GM12878 (cell line): ENCODE measurements at regions not wholly inside any gene's neighbourhood (a gene's known extent, or its start where the extent isn't known, plus 50 kb on each side); places are given as distances from the start of the nearest gene placed in this dataset.

ENCODE experiments used
- ATAC-seq: fragments of 200-7000 bp; cut with Tn5 transposase; 3 replicates; pipeline ENCODE4 v1.9.1; 2020; ENCODE audit warnings: mild to moderate bottlenecking, moderate library complexity
- BruUV-seq: library from RNA; stranded (reverse); fragments of 400-500 nt; replicated peaks from 2 replicates; lab custom pipeline; 2021; lab: Mats Ljungman, UMichigan
- CTCF ChIA-PET: fragments of 300-600 bp; sonication (Branson Sonifier 250); formaldehyde crosslinking; extraction: SDS; loops from one replicate; lab custom pipeline; 2021; ENCODE audit warnings: inconsistent platforms; lab: Yijun Ruan, JAX
- POLR2A ChIA-PET: fragments of 350-600 bp; formaldehyde crosslinking; extraction: SDS; loops from one replicate; lab custom pipeline; 2021; ENCODE audit warnings: inconsistent platforms; lab: Charles Lee
- RAD21 ChIA-PET: fragments of 300-600 bp; sonication (Branson Sonifier 250); formaldehyde crosslinking; loops from one replicate; lab custom pipeline; 2023; ENCODE audit warnings: antibody characterized with exemption; ENCODE audit not compliant: unreplicated experiment; lab: Charles Lee
- SMC1A ChIA-PET: fragments of 300-600 bp; sonication (Branson Sonifier 250); formaldehyde crosslinking; loops from one replicate; lab custom pipeline; 2023; ENCODE audit not compliant: unreplicated experiment, uncharacterized antibody; lab: Charles Lee
- DNase-seq: peaks from one replicate; pipeline ENCODE4 v3.0.0-alpha.2; 2011; ENCODE audit warnings: low read depth, low spot score
- FAIRE-seq: peaks from 3 replicates; lab custom pipeline; 2011; peaks lifted over from hg19 to GRCh38; lab: Jason Lieb, UNC
- H2AFZ ChIP-seq: 2 replicates; pipeline ENCODE4 v1.6.0; 2011; ENCODE audit warnings: low read depth, low read length, control low read depth; ENCODE audit not compliant: control insufficient read depth
- H3K27ac ChIP-seq: 2 replicates; pipeline ENCODE4 v1.5.1; 2011; ENCODE audit warnings: control low read depth; ENCODE audit not compliant: control insufficient read depth, insufficient read depth
- H3K27me3 ChIP-seq, 2 experiments: replicated peaks in 1 of 2; 2 replicates each; pipeline versions ENCODE4 v1.6.0 to v1.6.1; 2011; ENCODE audit warnings: low read length in 1 of 2; ENCODE audit not compliant: control insufficient read depth in 2 of 2, insufficient read depth in 2 of 2
- H3K36me3 ChIP-seq, 2 experiments: 2 replicates each; pipeline ENCODE4 v1.5.1; 2011; ENCODE audit warnings: low read length in 1 of 2; ENCODE audit not compliant: control insufficient read depth in 2 of 2, insufficient read depth in 2 of 2
- H3K4me1 ChIP-seq: 2 replicates; pipeline ENCODE4 v1.6.1; 2011; ENCODE audit warnings: mild to moderate bottlenecking, low read length, moderate library complexity, mixed read lengths; ENCODE audit not compliant: control insufficient read depth, insufficient read depth
- H3K4me2 ChIP-seq: 2 replicates; pipeline ENCODE4 v1.6.0; 2011; ENCODE audit warnings: control low read depth; ENCODE audit not compliant: control insufficient read depth, insufficient read depth
- H3K4me3 ChIP-seq: fragments of 200-600 bp; sonication (generic); 2 replicates; pipeline ENCODE4 v1.5.1; 2016
- H3K79me2 ChIP-seq: 2 replicates; pipeline ENCODE4 v1.6.0; 2011; ENCODE audit warnings: low read length; ENCODE audit not compliant: control insufficient read depth, insufficient read depth
- H3K9ac ChIP-seq: 2 replicates; pipeline ENCODE4 v1.8.0; 2011; ENCODE audit warnings: low read length, control low read depth, mixed read lengths; ENCODE audit not compliant: control insufficient read depth, insufficient read depth
- H3K9me3 ChIP-seq: replicated peaks from 3 replicates; pipeline ENCODE4 v1.5.1; 2011; ENCODE audit warnings: mild to moderate bottlenecking, low read length; ENCODE audit not compliant: control insufficient read depth, insufficient read depth
- H4K20me1 ChIP-seq: 2 replicates; pipeline ENCODE4 v1.6.0; 2011; ENCODE audit not compliant: control insufficient read depth, insufficient read depth
- BACH1 ChIP-seq: fragments of 450-650 bp; IDR thresholded peaks from 2 replicates; pipeline ENCODE4 v1.6.1; 2017; ENCODE audit warnings: mild to moderate bottlenecking, borderline replicate concordance
- CEBPZ ChIP-seq: fragments of 150-350 bp; IDR thresholded peaks from 2 replicates; pipeline ENCODE4 v1.6.1; 2016; ENCODE audit warnings: low read depth, low read length
- CHD2 ChIP-seq: IDR thresholded peaks from 2 replicates; pipeline ENCODE4 v1.6.1; 2011; ENCODE audit warnings: low read depth, low read length, improper control_type of control experiment, borderline replicate concordance
- ESRRA ChIP-seq: IDR thresholded peaks from 2 replicates; pipeline ENCODE4 v1.6.1; 2012; ENCODE audit warnings: mild to moderate bottlenecking, low read length, improper control_type of control experiment
- GATAD2B ChIP-seq: fragments of 450-650 bp; conservative IDR thresholded peaks from 2 replicates; pipeline ENCODE4 v1.6.1; 2017; ENCODE audit warnings: low read depth, mild to moderate bottlenecking, moderate library complexity
- HCFC1 ChIP-seq: fragments of 150-350 bp; IDR thresholded peaks from 2 replicates; pipeline ENCODE4 v1.6.1; 2014; ENCODE audit warnings: low read length
- IKZF1 ChIP-seq: fragments of 450-650 bp; conservative IDR thresholded peaks from 2 replicates; pipeline ENCODE4 v1.6.1; 2017; ENCODE audit warnings: antibody characterized with exemption, mild to moderate bottlenecking
- IRF3 ChIP-seq: fragments of 450-650 bp; IDR thresholded peaks from 2 replicates; pipeline ENCODE4 v1.6.1; 2014; ENCODE audit warnings: mild to moderate bottlenecking
- NFYA ChIP-seq: IDR thresholded peaks from 2 replicates; pipeline ENCODE4 v1.6.1; 2011; ENCODE audit warnings: low read depth, mild to moderate bottlenecking, low read length, improper control_type of control experiment, borderline replicate concordance
- NR2C1 ChIP-seq: fragments of 450-650 bp; IDR thresholded peaks from 2 replicates; pipeline ENCODE4 v1.6.1; 2017; ENCODE audit warnings: antibody characterized with exemption, mild to moderate bottlenecking, moderate library complexity
- PML ChIP-seq: IDR thresholded peaks from 2 replicates; pipeline ENCODE4 v1.6.1; 2012; ENCODE audit warnings: low read length, inconsistent platforms
- POLR2A ChIP-seq: IDR thresholded peaks from 2 replicates; pipeline ENCODE4 v1.6.1; 2011; ENCODE audit warnings: low read depth, mild to moderate bottlenecking, low read length
- SMAD5 ChIP-seq: IDR thresholded peaks from 2 replicates; pipeline ENCODE4 v1.6.1; 2016; ENCODE audit warnings: antibody characterized with exemption, low read depth
- SP1 ChIP-seq: IDR thresholded peaks from one replicate; pipeline ENCODE4 v1.6.1; 2011; ENCODE audit warnings: low read depth, low read length
- TCF12 ChIP-seq: IDR thresholded peaks from 2 replicates; pipeline ENCODE4 v1.6.1; 2011; ENCODE audit warnings: low read depth, mild to moderate bottlenecking, low read length
- TCF3 ChIP-seq: IDR thresholded peaks from 2 replicates; pipeline ENCODE4 v1.6.1; 2012; ENCODE audit warnings: low read depth, mild to moderate bottlenecking, low read length, borderline replicate concordance; ENCODE audit not compliant: insufficient read depth
- WRNIP1 ChIP-seq: IDR thresholded peaks from 2 replicates; pipeline ENCODE4 v1.6.1; 2011; ENCODE audit warnings: low read depth, low read length, improper control_type of control experiment, borderline replicate concordance
- ZBED1 ChIP-seq: IDR thresholded peaks from 2 replicates; pipeline ENCODE4 v1.6.1; 2016; ENCODE audit warnings: borderline replicate concordance
- WGBS: methylation state at CpG from one replicate; pipeline ENCODE4 v1.1.6; 2016; ENCODE audit warnings: low lambda C conversion rate; ENCODE audit not compliant: insufficient replicate concordance, insufficient coverage; ENCODE audit errors: missing lambda C conversion rate; 5-methylcytosine and 5-hydroxymethylcytosine counted together
- in situ Hi-C: fragments of 300-500 bp; cut with MboI; formaldehyde crosslinking; loops from 9 replicates; pipeline ENCODE4 v1.14.3; 2018; ENCODE audit warnings: mixed read lengths
- intact Hi-C: fragments of 100-400 bp; cut with micrococcal nuclease; formaldehyde crosslinking; loops from one replicate; pipeline ENCODE4 v1.14.2; 2022; ENCODE audit not compliant: unreplicated experiment
- TF ChIP-seq, protein P1 (sequence below): fragments of 450-650 bp; IDR thresholded peaks from 2 replicates; pipeline ENCODE4 v1.6.1; 2017; ENCODE audit warnings: borderline replicate concordance
- TF ChIP-seq, protein P2 (sequence below): fragments of 450-650 bp; IDR thresholded peaks from 2 replicates; pipeline ENCODE4 v1.6.1; 2017; ENCODE audit warnings: mild to moderate bottlenecking

DNA sequence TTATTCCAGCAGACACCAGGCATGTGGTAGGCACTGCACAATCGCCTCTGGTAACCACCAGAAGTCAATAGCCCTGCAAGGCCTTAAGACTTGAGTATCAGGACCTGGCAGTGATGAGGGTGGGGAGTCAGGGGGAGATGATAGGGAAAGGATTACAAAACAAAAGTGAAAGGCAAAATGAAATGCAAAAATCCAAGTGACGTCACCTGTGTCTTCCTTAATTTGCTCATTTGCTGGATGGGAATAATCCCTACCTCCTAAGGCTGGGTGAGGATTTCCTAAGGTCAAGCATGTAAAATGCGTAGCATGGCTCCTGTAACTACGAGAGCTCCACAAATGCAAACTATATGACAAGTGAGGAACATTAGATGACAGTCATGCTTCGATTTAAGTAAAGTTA is 58.4 kb downstream of the FOXI1 start:
- H3K79me2 ChIP-seq, result no peaks in the 10 kb centered on the region
- POLR2A ChIA-PET, result no interaction called here
- no peak overlapping the region for H2AFZ ChIP-seq
- RAD21 ChIA-PET, result no interaction called here
- no peak overlapping the region for H3K4me3 ChIP-seq
- in situ Hi-C loops, result no loop called here
- H4K20me1 ChIP-seq, result no peaks in the 10 kb centered on the region; the same call in 1 of the 2 replicates
- intact Hi-C loops, result no loop called here
- no peaks in the 10 kb centered on the region for H3K9me3 ChIP-seq
- H3K9ac ChIP-seq, result no peak overlapping the region
- H3K4me2 ChIP-seq, result no peak overlapping the region
- CTCF ChIA-PET, result interaction anchor here (4.7 kb wide), 1 partner anchor 19 kb away, joined by 29 read pairs; no protein-coding TSS in a partner anchor
- DNase-seq (no peak), FAIRE-seq (no peak), ATAC-seq (no peak)
- SMC1A ChIA-PET, result no interaction called here
- WGBS, result 7% methylated on average over 5 of the region's 5 CpGs
- TF ChIP-seq BACH1 (no peak), ZBED1 (no peak), CEBPZ (no peak), NR2C1 (no peak), POLR2A (no peak), WRNIP1 (no peak), CHD2 (no peak), GATAD2B (no peak), IRF3 (no peak), IKZF1 (no peak), TCF12 (no peak), SMAD5 (no peak), PML (no peak), ESRRA (no peak), HCFC1 (no peak), NFYA (no peak), TCF3 (no peak), SP1 (no peak)
- TF ChIP-seq, protein P1, sequence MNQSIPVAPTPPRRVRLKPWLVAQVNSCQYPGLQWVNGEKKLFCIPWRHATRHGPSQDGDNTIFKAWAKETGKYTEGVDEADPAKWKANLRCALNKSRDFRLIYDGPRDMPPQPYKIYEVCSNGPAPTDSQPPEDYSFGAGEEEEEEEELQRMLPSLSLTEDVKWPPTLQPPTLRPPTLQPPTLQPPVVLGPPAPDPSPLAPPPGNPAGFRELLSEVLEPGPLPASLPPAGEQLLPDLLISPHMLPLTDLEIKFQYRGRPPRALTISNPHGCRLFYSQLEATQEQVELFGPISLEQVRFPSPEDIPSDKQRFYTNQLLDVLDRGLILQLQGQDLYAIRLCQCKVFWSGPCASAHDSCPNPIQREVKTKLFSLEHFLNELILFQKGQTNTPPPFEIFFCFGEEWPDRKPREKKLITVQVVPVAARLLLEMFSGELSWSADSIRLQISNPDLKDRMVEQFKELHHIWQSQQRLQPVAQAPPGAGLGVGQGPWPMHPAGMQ, result no peak
- TF ChIP-seq, protein P2, sequence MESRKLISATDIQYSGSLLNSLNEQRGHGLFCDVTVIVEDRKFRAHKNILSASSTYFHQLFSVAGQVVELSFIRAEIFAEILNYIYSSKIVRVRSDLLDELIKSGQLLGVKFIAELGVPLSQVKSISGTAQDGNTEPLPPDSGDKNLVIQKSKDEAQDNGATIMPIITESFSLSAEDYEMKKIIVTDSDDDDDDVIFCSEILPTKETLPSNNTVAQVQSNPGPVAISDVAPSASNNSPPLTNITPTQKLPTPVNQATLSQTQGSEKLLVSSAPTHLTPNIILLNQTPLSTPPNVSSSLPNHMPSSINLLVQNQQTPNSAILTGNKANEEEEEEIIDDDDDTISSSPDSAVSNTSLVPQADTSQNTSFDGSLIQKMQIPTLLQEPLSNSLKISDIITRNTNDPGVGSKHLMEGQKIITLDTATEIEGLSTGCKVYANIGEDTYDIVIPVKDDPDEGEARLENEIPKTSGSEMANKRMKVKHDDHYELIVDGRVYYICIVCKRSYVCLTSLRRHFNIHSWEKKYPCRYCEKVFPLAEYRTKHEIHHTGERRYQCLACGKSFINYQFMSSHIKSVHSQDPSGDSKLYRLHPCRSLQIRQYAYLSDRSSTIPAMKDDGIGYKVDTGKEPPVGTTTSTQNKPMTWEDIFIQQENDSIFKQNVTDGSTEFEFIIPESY, result no peak
- no TSS peak for BruUV-seq
- H3K27ac ChIP-seq, result no peak overlapping the region
- H3K27me3 ChIP-seq, result peaks cover 0 to 4% of the 10 kb centered on the region in 2 experiments; a peak in 3 of 4 replicates
- H3K4me1 ChIP-seq, result peaks cover 9% of the 10 kb centered on the region
- H3K36me3 ChIP-seq, result no peaks in the 10 kb centered on the region
